Endothelial cell of umbilical vein (primary cell): ENCODE measurements at regions not wholly inside any gene's neighbourhood (a gene's known extent, or its start where the extent isn't known, plus 50 kb on each side); places are given as distances from the start of the nearest gene placed in this dataset.

ENCODE experiments used
- EZH2 ChIP-seq: IDR thresholded peaks from 2 replicates; pipeline ENCODE4 v1.6.1; 2012; ENCODE audit warnings: borderline replicate concordance, low read depth, mild to moderate bottlenecking, moderate library complexity, low read length, inconsistent platforms; ENCODE audit not compliant: severe bottlenecking
- GATA2 ChIP-seq: IDR thresholded peaks from 2 replicates; pipeline ENCODE4 v1.7.0; 2011; ENCODE audit warnings: low read depth, mild to moderate bottlenecking, moderate library complexity, mixed read lengths, low read length; ENCODE audit not compliant: insufficient read length, insufficient read depth
- JUN ChIP-seq: IDR thresholded peaks from 2 replicates; pipeline ENCODE4 v1.6.1; 2011; ENCODE audit warnings: borderline replicate concordance, low read depth; ENCODE audit not compliant: insufficient read length, insufficient read depth
- MYC ChIP-seq: IDR thresholded peaks from one replicate; pipeline ENCODE4 v1.6.1; 2011; ENCODE audit warnings: mild to moderate bottlenecking, low read depth, low read length
- POLR2A ChIP-seq: IDR thresholded peaks from 2 replicates; pipeline ENCODE4 v1.6.1; 2012; ENCODE audit warnings: low read depth, mild to moderate bottlenecking, control low read depth, low read length
- POLR2AphosphoS5 ChIP-seq: IDR thresholded peaks from 2 replicates; pipeline ENCODE4 v1.6.1; 2012; ENCODE audit warnings: low read depth, mild to moderate bottlenecking, control low read depth, low read length, moderate library complexity; ENCODE audit not compliant: insufficient read depth
- TF ChIP-seq, protein P1 (sequence below), 2 donors: IDR thresholded peaks; 1 replicate in 1 of 2; 2 replicates in 1 of 2; pipeline ENCODE4 v1.5.1; 2011; ENCODE audit warnings: low read length in 2 of 2, mild to moderate bottlenecking in 2 of 2, moderate library complexity in 2 of 2, control low read depth in 1 of 2, inconsistent platforms in 1 of 2, low read depth in 1 of 2; ENCODE audit not compliant: insufficient read depth in 1 of 2; ENCODE audit errors: extremely low read depth in 1 of 2
- TF ChIP-seq, protein P2 (sequence below): IDR thresholded peaks from 2 replicates; pipeline ENCODE4 v1.6.1; 2011; ENCODE audit not compliant: insufficient read depth, insufficient read length

- TF ChIP-seq, protein P1, sequence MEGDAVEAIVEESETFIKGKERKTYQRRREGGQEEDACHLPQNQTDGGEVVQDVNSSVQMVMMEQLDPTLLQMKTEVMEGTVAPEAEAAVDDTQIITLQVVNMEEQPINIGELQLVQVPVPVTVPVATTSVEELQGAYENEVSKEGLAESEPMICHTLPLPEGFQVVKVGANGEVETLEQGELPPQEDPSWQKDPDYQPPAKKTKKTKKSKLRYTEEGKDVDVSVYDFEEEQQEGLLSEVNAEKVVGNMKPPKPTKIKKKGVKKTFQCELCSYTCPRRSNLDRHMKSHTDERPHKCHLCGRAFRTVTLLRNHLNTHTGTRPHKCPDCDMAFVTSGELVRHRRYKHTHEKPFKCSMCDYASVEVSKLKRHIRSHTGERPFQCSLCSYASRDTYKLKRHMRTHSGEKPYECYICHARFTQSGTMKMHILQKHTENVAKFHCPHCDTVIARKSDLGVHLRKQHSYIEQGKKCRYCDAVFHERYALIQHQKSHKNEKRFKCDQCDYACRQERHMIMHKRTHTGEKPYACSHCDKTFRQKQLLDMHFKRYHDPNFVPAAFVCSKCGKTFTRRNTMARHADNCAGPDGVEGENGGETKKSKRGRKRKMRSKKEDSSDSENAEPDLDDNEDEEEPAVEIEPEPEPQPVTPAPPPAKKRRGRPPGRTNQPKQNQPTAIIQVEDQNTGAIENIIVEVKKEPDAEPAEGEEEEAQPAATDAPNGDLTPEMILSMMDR (IDR thresholded peaks at IDR 0.05; ENCODE audit: extremely low read depth in 1 of 2, insufficient read depth in 1 of 2, low read depth in 1 of 2, low read length in 2 of 2) = no peak
- TF ChIP-seq POLR2A (no peak), EZH2 (no peak), POLR2AphosphoS5 (no peak), MYC (no peak), JUN (no peak), GATA2 (no peak)
- TF ChIP-seq, protein P2, sequence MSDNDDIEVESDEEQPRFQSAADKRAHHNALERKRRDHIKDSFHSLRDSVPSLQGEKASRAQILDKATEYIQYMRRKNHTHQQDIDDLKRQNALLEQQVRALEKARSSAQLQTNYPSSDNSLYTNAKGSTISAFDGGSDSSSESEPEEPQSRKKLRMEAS = no peak
Measured at GRCh38 chrX:20412871-20413486, 146.3 kb upstream of the RPS6KA3 start.
